ENCODE measurements at regions not wholly inside any gene's neighbourhood (a gene's known extent, or its start where the extent isn't known, plus 50 kb on each side); places are given as distances from the start of the nearest gene placed in this dataset.

DNA sequence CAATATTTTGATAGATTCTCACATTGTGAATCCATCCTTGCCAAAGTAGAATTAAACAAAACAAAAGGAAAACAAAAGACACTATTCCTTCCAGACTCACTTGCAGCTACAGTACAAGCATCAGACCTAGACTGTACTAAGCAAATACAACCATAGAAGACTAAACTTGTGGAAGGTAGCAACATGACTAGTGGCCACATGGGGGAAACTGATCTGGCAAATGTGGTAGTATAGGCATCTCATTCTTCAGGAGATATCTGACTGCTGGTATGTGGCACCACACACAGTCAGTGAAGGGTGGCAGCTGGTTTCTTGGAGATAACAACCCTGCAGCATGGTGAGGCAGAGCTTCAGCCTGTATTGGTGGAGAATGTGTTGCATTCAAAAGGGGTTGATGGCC, 81.0 kb upstream of the ACVR2A start:
- TF ChIP-seq CTCF (IDR thresholded peaks at IDR 0.05) (no peak), POLR2A (IDR thresholded peaks at IDR 0.05) (no peak)

Data from testis (tissue), 2 donors.